A549 (cell line): ENCODE measurements at regions not wholly inside any gene's neighbourhood (a gene's known extent, or its start where the extent isn't known, plus 50 kb on each side); places are given as distances from the start of the nearest gene placed in this dataset.

Experiments used
- ATAC-seq, 2 experiments: fragments of 200-7000 bp in 1 of 2; fragments of >200 bp in 1 of 2; cut with Nextera tagmentation in 1 of 2; cut with Tn5 transposase in 1 of 2; 3 replicates each; pipeline versions ENCODE4 v1.8.0 to v1.9.1; 2018 to 2020; ENCODE audit warnings: mild to moderate bottlenecking in 1 of 2, moderate library complexity in 1 of 2
- CTCF ChIA-PET: fragments of 300-600 bp; sonication (Branson Sonifier 250); formaldehyde crosslinking; extraction: SDS; loops from one replicate; lab custom pipeline; 2021; ENCODE audit warnings: antibody characterized with exemption, inconsistent platforms; lab: Yijun Ruan, JAX
- POLR2A ChIA-PET: fragments of 350-600 bp; formaldehyde crosslinking; extraction: SDS; loops from one replicate; lab custom pipeline; 2021; ENCODE audit warnings: antibody characterized with exemption, inconsistent platforms; lab: Yijun Ruan, JAX
- DNase-seq, 2 experiments: peaks; one replicate each; pipeline versions ENCODE4 v3.0.0 to v3.0.0-alpha.2; 2011 to 2016; ENCODE audit warnings: low read depth in 1 of 2, low spot score in 1 of 2
- FAIRE-seq: peaks from 2 replicates; lab custom pipeline; 2011; peaks lifted over from hg19 to GRCh38; lab: Jason Lieb, UNC
- H3K27ac ChIP-seq, 2 experiments: fragments of >200 bp; sonication (Bioruptor Twin); formaldehyde crosslinking; 3 replicates each; pipeline ENCODE4 v1.5.1; 2016 to 2017
- H3K4me1 ChIP-seq: fragments of >200 bp; sonication (Bioruptor Twin); formaldehyde crosslinking; 3 replicates; pipeline ENCODE4 v1.6.1; 2016
- H3K4me2 ChIP-seq: fragments of >200 bp; sonication (Bioruptor Twin); formaldehyde crosslinking; 3 replicates; pipeline ENCODE4 v1.6.1; 2016
- H3K4me3 ChIP-seq: fragments of >200 bp; sonication (Bioruptor Twin); formaldehyde crosslinking; 3 replicates; pipeline ENCODE4 v1.5.1; 2016
- H3K9me3 ChIP-seq: fragments of >200 bp; sonication (Bioruptor Twin); formaldehyde crosslinking; 3 replicates; pipeline ENCODE4 v1.6.1; 2016
- CBX8 ChIP-seq: fragments of 200-600 bp; sonication (generic); IDR thresholded peaks from 2 replicates; pipeline ENCODE4 v1.6.1; 2016
- CEBPB ChIP-seq, 2 experiments: fragments of >200 bp in 1 of 2; sonication (Bioruptor Twin) in 1 of 2; formaldehyde crosslinking in 1 of 2; IDR thresholded peaks; 2 replicates each; pipeline ENCODE4 v1.6.1; 2012 to 2016
- CHD2 ChIP-seq: fragments of 150-350 bp; IDR thresholded peaks from 2 replicates; pipeline ENCODE4 v1.6.1; 2014; ENCODE audit warnings: low read length; ENCODE audit not compliant: partially characterized antibody
- CHD4 ChIP-seq: fragments of 200-600 bp; sonication (generic); IDR thresholded peaks from 2 replicates; pipeline ENCODE4 v1.6.1; 2016; ENCODE audit warnings: antibody characterized with exemption, mild to moderate bottlenecking, borderline replicate concordance
- E2F6 ChIP-seq: IDR thresholded peaks from 2 replicates; pipeline ENCODE4 v1.6.1; 2012; ENCODE audit warnings: low read depth, borderline replicate concordance
- EHF ChIP-seq: fragments of 250-450 bp; sonication (Bioruptor Pico); IDR thresholded peaks from 2 replicates; pipeline ENCODE4 v1.5.0; 2020; ENCODE audit warnings: mild to moderate bottlenecking
- EHMT2 ChIP-seq: fragments of 200-600 bp; sonication (generic); IDR thresholded peaks from 2 replicates; pipeline ENCODE4 v1.6.1; 2016; ENCODE audit warnings: antibody characterized with exemption, low read depth, mild to moderate bottlenecking, moderate library complexity
- ESRRA ChIP-seq: fragments of 150-350 bp; IDR thresholded peaks from 2 replicates; pipeline ENCODE4 v1.6.1; 2014; ENCODE audit warnings: mild to moderate bottlenecking, low read length, borderline replicate concordance
- FOSL2 ChIP-seq, 2 experiments: fragments of 450-650 bp in 1 of 2; fragments of >200 bp in 1 of 2; sonication (Bioruptor Twin) in 1 of 2; formaldehyde crosslinking; IDR thresholded peaks; 2 replicates each; pipeline versions ENCODE4 v1.5.0 to v1.6.1; 2016 to 2020; ENCODE audit warnings: mild to moderate bottlenecking in 1 of 2, moderate library complexity in 1 of 2
- FOXS1 ChIP-seq: fragments of 250-450 bp; sonication (Bioruptor Pico); IDR thresholded peaks from 2 replicates; pipeline ENCODE4 v1.5.0; 2020; ENCODE audit warnings: mild to moderate bottlenecking, moderate library complexity
- MYC ChIP-seq: IDR thresholded peaks from 2 replicates; pipeline ENCODE4 v1.6.1; 2012; ENCODE audit warnings: mild to moderate bottlenecking, inconsistent platforms, low read length, improper control_type of control experiment, borderline replicate concordance
- NFE2L2 ChIP-seq: fragments of 150-350 bp; conservative IDR thresholded peaks from 2 replicates; pipeline ENCODE4 v1.6.1; 2014; ENCODE audit warnings: low read length
- NR3C1 ChIP-seq: fragments of >200 bp; sonication (Bioruptor Twin); formaldehyde crosslinking; IDR thresholded peaks from 3 replicates; pipeline ENCODE4 v1.6.1; 2017
- POLR2A ChIP-seq: IDR thresholded peaks from 2 replicates; pipeline ENCODE4 v1.6.1; 2012; ENCODE audit warnings: mild to moderate bottlenecking, low read length
- POLR2AphosphoS2 ChIP-seq: conservative IDR thresholded peaks from 2 replicates; pipeline ENCODE4 v1.6.1; 2012; ENCODE audit warnings: low read length, improper control_type of control experiment, inconsistent platforms
- RNF2 ChIP-seq: fragments of 200-600 bp; sonication (generic); IDR thresholded peaks from 2 replicates; pipeline ENCODE4 v1.6.1; 2016; ENCODE audit warnings: low read depth, mild to moderate bottlenecking, antibody characterized with exemption, moderate library complexity, borderline replicate concordance
- SMC3 ChIP-seq: fragments of >200 bp; sonication (Bioruptor Twin); formaldehyde crosslinking; IDR thresholded peaks from 3 replicates; pipeline ENCODE4 v1.6.1; 2018; ENCODE audit warnings: inconsistent platforms
- SREBF2 ChIP-seq: fragments of 450-650 bp; IDR thresholded peaks from 2 replicates; pipeline ENCODE4 v1.6.1; 2014; ENCODE audit warnings: mild to moderate bottlenecking, moderate library complexity
- TP53 ChIP-seq: fragments of 250-450 bp; sonication (Bioruptor Pico); IDR thresholded peaks from 2 replicates; pipeline ENCODE4 v1.5.0; 2021; ENCODE audit warnings: mild to moderate bottlenecking, moderate library complexity
- ZNF302 ChIP-seq: fragments of 250-450 bp; sonication (Bioruptor Pico); IDR thresholded peaks from 2 replicates; pipeline ENCODE4 v1.9.0; 2021; ENCODE audit warnings: inconsistent platforms, mild to moderate bottlenecking, moderate library complexity
- WGBS: methylation state at CpG from one replicate; pipeline ENCODE4 v1.1.6; 2017; ENCODE audit errors: missing lambda C conversion rate; 5-methylcytosine and 5-hydroxymethylcytosine counted together
- TF ChIP-seq, protein P1 (sequence below): IDR thresholded peaks from 2 replicates; pipeline ENCODE4 v1.6.1; 2012
- TF ChIP-seq, protein P2 (sequence below): fragments of 150-350 bp; IDR thresholded peaks from 2 replicates; pipeline ENCODE4 v1.6.1; 2014; ENCODE audit warnings: low read depth, mild to moderate bottlenecking, low read length
- TF ChIP-seq, protein P3 (sequence below): fragments of >200 bp; sonication (Bioruptor Twin); formaldehyde crosslinking; IDR thresholded peaks from 2 replicates; pipeline ENCODE4 v1.6.1; 2016

GRCh38 chr5:130705368-130705767 is 459.7 kb downstream of the HINT1 start:
- ChIA-PET POLR2A (no interaction called here), CTCF (no interaction called here)
- FAIRE-seq (no peak), ATAC-seq (no peak), DNase-seq (no peak)
- H3K4me1 ChIP-seq = peaks cover 9% of the 10 kb centered on the region
- no peak overlapping the region for H3K27ac ChIP-seq
- no peak overlapping the region for H3K4me3 ChIP-seq
- no peaks in the 10 kb centered on the region for H3K9me3 ChIP-seq
- 47% methylated on average over 2 of the region's 2 CpGs for WGBS
- TF ChIP-seq ESRRA (no peak), SREBF2 (no peak), CHD4 (no peak), EHF (CRISPR knock-in tag) (no peak), EHMT2 (no peak)
- TF ChIP-seq, protein P1, sequence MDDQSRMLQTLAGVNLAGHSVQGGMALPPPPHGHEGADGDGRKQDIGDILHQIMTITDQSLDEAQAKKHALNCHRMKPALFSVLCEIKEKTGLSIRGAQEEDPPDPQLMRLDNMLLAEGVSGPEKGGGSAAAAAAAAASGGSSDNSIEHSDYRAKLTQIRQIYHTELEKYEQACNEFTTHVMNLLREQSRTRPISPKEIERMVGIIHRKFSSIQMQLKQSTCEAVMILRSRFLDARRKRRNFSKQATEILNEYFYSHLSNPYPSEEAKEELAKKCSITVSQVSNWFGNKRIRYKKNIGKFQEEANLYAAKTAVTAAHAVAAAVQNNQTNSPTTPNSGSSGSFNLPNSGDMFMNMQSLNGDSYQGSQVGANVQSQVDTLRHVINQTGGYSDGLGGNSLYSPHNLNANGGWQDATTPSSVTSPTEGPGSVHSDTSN = no peak
- TF ChIP-seq, protein P2, sequence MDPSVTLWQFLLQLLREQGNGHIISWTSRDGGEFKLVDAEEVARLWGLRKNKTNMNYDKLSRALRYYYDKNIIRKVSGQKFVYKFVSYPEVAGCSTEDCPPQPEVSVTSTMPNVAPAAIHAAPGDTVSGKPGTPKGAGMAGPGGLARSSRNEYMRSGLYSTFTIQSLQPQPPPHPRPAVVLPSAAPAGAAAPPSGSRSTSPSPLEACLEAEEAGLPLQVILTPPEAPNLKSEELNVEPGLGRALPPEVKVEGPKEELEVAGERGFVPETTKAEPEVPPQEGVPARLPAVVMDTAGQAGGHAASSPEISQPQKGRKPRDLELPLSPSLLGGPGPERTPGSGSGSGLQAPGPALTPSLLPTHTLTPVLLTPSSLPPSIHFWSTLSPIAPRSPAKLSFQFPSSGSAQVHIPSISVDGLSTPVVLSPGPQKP = no peak
- H3K4me2 ChIP-seq = no peak overlapping the region

- no peak for ATAC-seq
- Histone ChIP-seq H3K27ac (no peak overlapping the region), H3K4me3 (no peak overlapping the region), H3K4me1 (peaks cover 3% of the 10 kb centered on the region; the same call in 1 of the 3 replicates), H3K4me2 (no peak overlapping the region), H3K9me3 (no peaks in the 10 kb centered on the region)
- CTCF ChIA-PET = no interaction called here
- whole genome bisulfite sequencing = 88% methylated on average over 4 of the region's 4 CpGs
- POLR2A ChIA-PET = no interaction called here
- DNase-seq = no peak
- FAIRE-seq = no peak
- TF ChIP-seq, protein P3, sequence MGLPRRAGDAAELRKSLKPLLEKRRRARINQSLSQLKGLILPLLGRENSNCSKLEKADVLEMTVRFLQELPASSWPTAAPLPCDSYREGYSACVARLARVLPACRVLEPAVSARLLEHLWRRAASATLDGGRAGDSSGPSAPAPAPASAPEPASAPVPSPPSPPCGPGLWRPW = no peak
- no peak for TF ChIP-seq RNF2
- TF ChIP-seq ZNF302 (CRISPR knock-in tag) = no peak
- no peak for TF ChIP-seq TP53 (CRISPR knock-in tag)
- TF ChIP-seq, protein P1 = no peak
- TF ChIP-seq E2F6 = no peak
- TF ChIP-seq NFE2L2 = no peak
- TF ChIP-seq CEBPB (IDR thresholded peaks at IDR 0.05) = no peak
- no peak for TF ChIP-seq FOSL2 (IDR thresholded peaks at IDR 0.05)
- no peak for TF ChIP-seq FOSL2 (CRISPR knock-in tag; IDR thresholded peaks at IDR 0.05)
- TF ChIP-seq SMC3 = no peak
- no peak for TF ChIP-seq MYC
- no peak for TF ChIP-seq POLR2A
- no peak for TF ChIP-seq POLR2AphosphoS2
- no peak for TF ChIP-seq NR3C1
- TF ChIP-seq CBX8 = no peak
- TF ChIP-seq FOXS1 = no peak
- no peak for TF ChIP-seq CHD2
These were observed 471.5 kb downstream of the HINT1 start for GRCh38 chr5:130693509-130693908.
